HEK293T (cell line): ENCODE measurements at regions not wholly inside any gene's neighbourhood (a gene's known extent, or its start where the extent isn't known, plus 50 kb on each side); places are given as distances from the start of the nearest gene placed in this dataset.

Experiments used
- BHLHE40 ChIP-seq: fragments of 450-650 bp; IDR thresholded peaks from 2 replicates; pipeline ENCODE4 v1.6.1; 2016; ENCODE audit warnings: mild to moderate bottlenecking, moderate library complexity, borderline replicate concordance
- CTBP1 ChIP-seq: fragments of 450-650 bp; IDR thresholded peaks from 2 replicates; pipeline ENCODE4 v1.6.1; 2016; ENCODE audit warnings: borderline replicate concordance
- ELF4 ChIP-seq: fragments of 450-650 bp; IDR thresholded peaks from 2 replicates; pipeline ENCODE4 v1.6.1; 2017; ENCODE audit warnings: antibody characterized with exemption
- FOXK2 ChIP-seq: fragments of 450-650 bp; IDR thresholded peaks from 2 replicates; pipeline ENCODE4 v1.6.1; 2016; ENCODE audit warnings: mild to moderate bottlenecking
- L3MBTL2 ChIP-seq: fragments of 450-650 bp; conservative IDR thresholded peaks from 2 replicates; pipeline ENCODE4 v1.6.1; 2016; ENCODE audit warnings: mild to moderate bottlenecking
- NFRKB ChIP-seq: fragments of 450-650 bp; IDR thresholded peaks from 2 replicates; pipeline ENCODE4 v1.6.1; 2016; ENCODE audit warnings: mild to moderate bottlenecking, moderate library complexity
- PKNOX1 ChIP-seq: fragments of 450-650 bp; IDR thresholded peaks from 2 replicates; pipeline ENCODE4 v1.6.1; 2016
- SP1 ChIP-seq: fragments of 450-650 bp; IDR thresholded peaks from 2 replicates; pipeline ENCODE4 v1.6.1; 2017
- SUZ12 ChIP-seq: fragments of 450-650 bp; IDR thresholded peaks from 2 replicates; pipeline ENCODE4 v1.6.1; 2016; ENCODE audit warnings: mild to moderate bottlenecking
- TARDBP ChIP-seq: fragments of 450-650 bp; IDR thresholded peaks from 2 replicates; pipeline ENCODE4 v1.6.1; 2016

- TF ChIP-seq L3MBTL2, result no peak
- no peak for TF ChIP-seq SP1
- TF ChIP-seq FOXK2, result no peak
- no peak for TF ChIP-seq ELF4
- TF ChIP-seq SUZ12, result no peak
- TF ChIP-seq BHLHE40, result no peak
- no peak for TF ChIP-seq CTBP1
- TF ChIP-seq TARDBP, result no peak
- TF ChIP-seq PKNOX1, result no peak
- TF ChIP-seq NFRKB, result no peak
These were observed 702.8 kb downstream of the SI start for GRCh38 chr3:164375538-164375937.
